ENCODE measurements at regions not wholly inside any gene's neighbourhood (a gene's known extent, or its start where the extent isn't known, plus 50 kb on each side); places are given as distances from the start of the nearest gene placed in this dataset.

GRCh38 chr12:71354871-71355270, 84.7 kb upstream of the LGR5 start:
- no peak for TF ChIP-seq CTCF (IDR thresholded peaks at IDR 0.05)
- TF ChIP-seq ZFX (IDR thresholded peaks at IDR 0.05; ENCODE audit: borderline replicate concordance): no peak

Measured in 22Rv1 (cell line).